Activated CD8-positive, alpha-beta T cell treated with anti-CD3 and anti-CD28 coated beads for 36 hours (primary cell): ENCODE measurements at regions not wholly inside any gene's neighbourhood (a gene's known extent, or its start where the extent isn't known, plus 50 kb on each side); places are given as distances from the start of the nearest gene placed in this dataset.
"Not testable (repeated sequence)": the region's sequence is repeated elsewhere in the genome, so short reads cannot be mapped to it uniquely, and the experiment has no call there.

Experiments used
- ATAC-seq: fragments of 200-7000 bp; cut with Tn5 transposase; one replicate; pipeline ENCODE4 v1.10.0; 2021; ENCODE audit warnings: mild to moderate bottlenecking, moderate library complexity
- CTCF ChIA-PET: fragments of 350-600 bp; sonication (Branson Sonifier 250); formaldehyde crosslinking; loops from one replicate; lab custom pipeline; 2021; ENCODE audit warnings: antibody characterized with exemption; lab: Charles Lee
- POLR2A ChIA-PET: fragments of 350-600 bp; sonication (Branson Sonifier 250); formaldehyde crosslinking; loops from one replicate; lab custom pipeline; 2021; ENCODE audit warnings: antibody characterized with exemption; lab: Charles Lee
- DNase-seq: peaks from one replicate; pipeline ENCODE4 v3.0.0-alpha.2; 2020
- H3K27ac Mint-ChIP-seq: one replicate; pipeline ENCODE4 v1.8.0; 2021; ENCODE audit warnings: mild to moderate bottlenecking, mixed read lengths
- H3K27me3 Mint-ChIP-seq: one replicate; pipeline ENCODE4 v1.8.0; 2021; ENCODE audit warnings: mixed read lengths
- H3K36me3 Mint-ChIP-seq: one replicate; pipeline ENCODE4 v1.8.0; 2021; ENCODE audit warnings: low read depth, mixed read lengths
- H3K4me1 Mint-ChIP-seq: one replicate; pipeline ENCODE4 v1.8.0; 2021; ENCODE audit warnings: low read depth, mixed read lengths
- H3K4me3 Mint-ChIP-seq: one replicate; pipeline ENCODE4 v1.8.0; 2021; ENCODE audit warnings: mild to moderate bottlenecking, moderate library complexity, mixed read lengths
- H3K9me3 Mint-ChIP-seq: one replicate; pipeline ENCODE4 v1.8.0; 2021; ENCODE audit warnings: mixed read lengths
- CTCF ChIP-seq: fragments of 200-600 bp; IDR thresholded peaks from one replicate; pipeline ENCODE4 v1.8.0; 2022; ENCODE audit warnings: antibody characterized with exemption, mild to moderate bottlenecking
- intact Hi-C: fragments of 100-400 bp; cut with micrococcal nuclease; formaldehyde crosslinking; loops from one replicate; pipeline ENCODE4 v1.10.0; 2022

DNA sequence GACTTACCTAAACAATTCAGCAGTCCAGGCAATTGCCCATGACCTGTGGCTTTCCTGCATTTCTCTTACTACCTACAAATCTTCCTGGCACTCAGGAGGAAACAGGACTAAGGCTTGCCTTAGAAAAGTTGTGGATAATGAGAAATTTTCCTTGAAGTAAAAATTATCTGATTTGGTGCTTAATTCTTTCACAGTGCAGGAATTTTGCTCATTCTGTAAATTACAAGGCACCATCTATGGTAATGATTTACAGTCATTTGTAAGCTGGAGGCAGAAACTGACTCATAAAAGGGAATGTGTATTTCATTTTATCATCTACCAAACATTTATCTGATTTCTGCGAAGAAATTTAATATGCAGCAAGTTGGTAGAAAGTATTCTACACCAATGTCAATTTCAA is 211.5 kb upstream of the FKBP1C start:
- ATAC-seq (no peak), DNase-seq (no peak)
- no peak overlapping the region for H3K27ac Mint-ChIP-seq
- ChIA-PET POLR2A (no interaction called here), CTCF (no interaction called here)
- no peaks in the 10 kb centered on the region for H3K36me3 Mint-ChIP-seq
- H3K4me1 Mint-ChIP-seq: no peaks in the 10 kb centered on the region
- no peaks in the 10 kb centered on the region for H3K27me3 Mint-ChIP-seq
- H3K4me3 Mint-ChIP-seq: no peak overlapping the region
- intact Hi-C loops: no loop called here
- peaks cover 4% of the 10 kb centered on the region for H3K9me3 Mint-ChIP-seq
- no peak for TF ChIP-seq CTCF

DNA sequence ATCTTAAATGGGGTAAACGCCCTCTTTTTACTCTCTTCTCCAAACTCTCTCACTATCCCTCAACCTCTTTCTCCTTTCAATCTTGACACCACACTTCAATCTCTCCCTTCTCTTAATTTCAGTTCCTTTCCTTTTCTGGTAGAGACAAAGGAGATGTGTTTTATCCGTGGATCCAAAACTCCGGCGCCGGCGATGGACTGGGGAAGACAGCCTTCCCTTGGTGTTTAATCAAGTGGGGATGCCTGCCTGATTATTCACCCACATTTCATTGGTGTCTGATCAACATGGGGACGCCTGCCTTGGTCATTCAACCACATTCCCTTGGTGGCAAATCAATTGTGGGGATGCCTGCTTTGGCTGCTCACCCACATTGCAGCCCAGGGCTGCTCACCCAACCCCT is 205.3 kb upstream of the FKBP1C start:
- H3K4me1 Mint-ChIP-seq, H3K9me3 Mint-ChIP-seq, H3K4me3 Mint-ChIP-seq, intact Hi-C loops, CTCF ChIA-PET, H3K27me3 Mint-ChIP-seq, H3K36me3 Mint-ChIP-seq, H3K27ac Mint-ChIP-seq, POLR2A ChIA-PET, DNase-seq, ATAC-seq: not testable (repeated sequence)

DNA sequence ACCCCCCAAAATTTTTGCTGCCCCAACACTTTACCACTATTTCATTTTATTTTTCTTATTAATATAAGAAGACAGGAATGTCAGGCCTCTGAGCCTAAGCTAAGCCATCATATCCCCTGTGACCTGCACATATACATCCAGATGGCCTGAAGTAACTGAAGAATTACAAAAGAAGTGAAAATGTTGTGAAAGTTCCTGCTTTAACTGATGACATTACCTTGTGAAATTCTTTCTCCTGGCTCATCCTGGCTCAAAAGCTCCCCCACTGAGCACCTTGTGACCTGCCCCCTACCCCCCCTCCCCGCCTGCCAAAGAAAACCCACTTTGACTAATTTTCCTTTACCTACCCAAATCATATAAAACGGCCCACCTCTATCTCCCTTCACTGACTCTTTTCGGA is 200.3 kb upstream of the FKBP1C start:
- H3K4me3 Mint-ChIP-seq, H3K36me3 Mint-ChIP-seq, H3K27me3 Mint-ChIP-seq, POLR2A ChIA-PET, DNase-seq, H3K27ac Mint-ChIP-seq, H3K9me3 Mint-ChIP-seq, intact Hi-C loops, CTCF ChIA-PET, H3K4me1 Mint-ChIP-seq, ATAC-seq: not testable (repeated sequence)

DNA sequence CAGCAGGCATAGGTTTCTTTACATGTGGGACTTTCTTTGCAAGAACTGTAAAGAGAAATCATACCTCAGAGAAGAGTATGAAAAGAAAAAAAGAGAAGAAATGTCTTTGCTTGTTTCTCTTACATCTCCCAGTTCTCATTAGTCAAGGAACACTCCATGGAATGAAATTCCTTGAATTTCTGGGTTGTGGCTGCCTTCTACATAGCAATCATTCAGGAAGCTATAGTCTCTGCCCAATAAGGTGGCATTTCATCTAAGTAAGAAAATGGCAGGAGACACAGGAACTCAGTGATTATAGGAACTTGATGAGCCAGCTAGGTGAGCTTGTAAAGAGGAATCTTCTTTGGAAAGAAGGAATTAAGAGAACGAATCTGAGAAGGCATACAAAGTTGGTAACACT is 197.0 kb upstream of the FKBP1C start:
- DNase-seq (no peak), ATAC-seq (no peak)
- no peak for TF ChIP-seq CTCF
- Mint-ChIP-seq H3K4me3 (no peak overlapping the region), H3K27ac (no peak overlapping the region), H3K9me3 (peaks cover 1% of the 10 kb centered on the region), H3K36me3 (no peaks in the 10 kb centered on the region), H3K4me1 (no peaks in the 10 kb centered on the region), H3K27me3 (no peaks in the 10 kb centered on the region)
- intact Hi-C loops: no loop called here
- POLR2A ChIA-PET: no interaction called here
- CTCF ChIA-PET: no interaction called here

DNA sequence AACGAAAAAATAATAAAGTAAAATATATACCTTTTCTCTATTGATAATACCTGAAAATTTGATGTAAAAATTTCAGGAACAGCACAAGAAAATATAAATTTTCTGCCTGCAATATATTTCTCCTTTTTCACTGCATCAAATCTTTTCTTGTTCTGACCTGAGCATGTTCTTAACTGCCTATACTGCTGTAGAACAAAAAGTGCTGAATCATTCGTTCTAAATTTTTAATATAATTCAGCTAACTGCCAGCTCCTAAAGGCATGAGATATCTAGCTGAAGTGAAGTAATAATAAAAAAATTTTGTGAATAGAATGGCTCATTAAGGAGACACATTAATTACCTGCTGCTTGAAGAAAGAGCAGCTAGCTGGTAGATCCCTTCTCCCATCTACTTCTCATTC is 188.6 kb upstream of the FKBP1C start:
- POLR2A ChIA-PET: no interaction called here
- Mint-ChIP-seq H3K4me1 (no peaks in the 10 kb centered on the region), H3K27ac (no peak overlapping the region), H3K4me3 (no peak overlapping the region), H3K9me3 (peaks cover 1% of the 10 kb centered on the region), H3K36me3 (no peaks in the 10 kb centered on the region), H3K27me3 (no peaks in the 10 kb centered on the region)
- DNase-seq (no peak), ATAC-seq (no peak)
- TF ChIP-seq CTCF: no peak
- intact Hi-C loops: no loop called here
- CTCF ChIA-PET: no interaction called here

DNA sequence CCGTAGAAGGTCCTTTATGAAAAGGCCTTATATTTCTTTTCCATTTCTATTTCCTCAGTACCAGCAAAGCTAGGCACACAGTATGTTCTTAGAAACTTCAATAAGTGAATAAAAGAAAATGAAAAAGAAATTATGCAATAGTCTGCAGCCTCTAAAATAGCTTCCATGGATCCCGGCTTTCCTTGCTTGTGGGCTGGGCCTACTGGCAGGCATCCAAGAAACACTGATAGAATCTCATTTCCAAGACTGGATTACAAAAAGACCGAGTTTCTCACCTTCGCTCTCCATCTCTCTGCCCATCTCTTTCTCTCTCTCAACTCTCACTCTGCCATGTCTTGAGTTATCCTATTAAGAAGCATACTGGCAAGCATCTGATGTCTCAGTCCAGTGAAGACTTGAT is 187.5 kb upstream of the FKBP1C start:
- H3K9me3 Mint-ChIP-seq: peaks cover 1% of the 10 kb centered on the region
- TF ChIP-seq CTCF: no peak
- no peaks in the 10 kb centered on the region for H3K36me3 Mint-ChIP-seq
- POLR2A ChIA-PET: no interaction called here
- intact Hi-C loops: no loop called here
- no peak overlapping the region for H3K27ac Mint-ChIP-seq
- no peak for DNase-seq
- ATAC-seq: no peak
- no peaks in the 10 kb centered on the region for H3K4me1 Mint-ChIP-seq
- no peak overlapping the region for H3K4me3 Mint-ChIP-seq
- CTCF ChIA-PET: no interaction called here
- H3K27me3 Mint-ChIP-seq: no peaks in the 10 kb centered on the region
